AG04450 (cell line): ENCODE measurements at regions not wholly inside any gene's neighbourhood (a gene's known extent, or its start where the extent isn't known, plus 50 kb on each side); places are given as distances from the start of the nearest gene placed in this dataset.

Experiments used
- CTCF ChIA-PET: fragments of 300-600, 350-600 bp; formaldehyde crosslinking; extraction: SDS; loops from one replicate; lab custom pipeline; 2022; ENCODE audit warnings: antibody characterized with exemption, inconsistent platforms; lab: Charles Lee
- POLR2A ChIA-PET: fragments of 350-600 bp; formaldehyde crosslinking; extraction: SDS; loops from one replicate; lab custom pipeline; 2021; ENCODE audit warnings: antibody characterized with exemption, inconsistent platforms; lab: Yijun Ruan, JAX
- DNase-seq: peaks from one replicate; pipeline ENCODE4 v3.0.0-alpha.2; 2011; ENCODE audit warnings: low read depth, low spot score
- H3K27ac ChIP-seq: one replicate; pipeline ENCODE4 v1.5.1; 2012; ENCODE audit warnings: low read depth, low read length, control low read depth
- H3K27me3 ChIP-seq: one replicate; pipeline ENCODE4 v1.6.0; 2012; ENCODE audit warnings: low read length; ENCODE audit not compliant: control insufficient read depth, insufficient read depth
- H3K4me3 ChIP-seq: 2 replicates; pipeline ENCODE4 v1.5.1; 2011; ENCODE audit warnings: mild to moderate bottlenecking, low read depth, low read length, control low read depth
- H3K9me3 ChIP-seq: 2 replicates; pipeline ENCODE4 v1.5.1; 2012; ENCODE audit warnings: low read length; ENCODE audit not compliant: control insufficient read depth, insufficient read depth
- TF ChIP-seq, protein P1 (sequence below): IDR thresholded peaks from 2 replicates; pipeline ENCODE4 v1.5.1; 2011; ENCODE audit warnings: low read depth, low read length, control low read depth, inconsistent platforms

DNA sequence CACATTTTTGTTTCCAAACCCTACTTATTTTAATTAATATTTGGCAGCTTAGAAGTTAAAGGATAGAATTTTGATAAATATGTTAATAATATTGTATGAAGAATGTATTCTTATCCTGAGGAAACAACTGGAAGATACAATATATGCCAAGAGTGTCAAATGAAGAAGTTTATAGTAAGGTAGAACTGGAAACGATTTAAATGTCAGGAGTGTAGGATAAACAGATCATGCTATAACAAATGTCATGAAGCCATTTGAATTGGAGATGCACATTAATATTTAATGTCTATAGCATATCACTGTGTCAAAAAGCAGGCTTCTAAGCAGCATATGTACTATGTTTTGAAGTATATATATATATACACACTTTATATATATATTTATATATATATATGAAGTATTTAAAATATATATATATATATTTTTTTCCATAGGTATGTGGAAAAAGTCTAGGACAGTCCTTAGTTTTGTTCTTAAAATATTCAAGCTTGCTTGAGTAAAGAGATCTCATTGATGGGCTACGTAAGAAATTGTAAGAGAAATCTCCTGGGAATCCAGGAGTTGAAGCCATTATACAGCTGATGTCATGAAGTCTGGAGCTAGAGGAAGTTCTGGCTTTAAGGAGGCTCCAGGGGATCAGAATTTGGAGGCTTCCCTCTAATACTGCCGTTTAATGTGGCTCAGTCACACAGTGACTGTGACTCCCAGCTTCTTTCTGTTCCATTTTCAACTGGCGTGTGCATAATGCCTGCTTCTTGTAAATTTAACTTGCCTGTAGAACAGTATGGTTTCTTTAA is 79.9 kb upstream of the MYCBP2 start:
- TF ChIP-seq, protein P1, sequence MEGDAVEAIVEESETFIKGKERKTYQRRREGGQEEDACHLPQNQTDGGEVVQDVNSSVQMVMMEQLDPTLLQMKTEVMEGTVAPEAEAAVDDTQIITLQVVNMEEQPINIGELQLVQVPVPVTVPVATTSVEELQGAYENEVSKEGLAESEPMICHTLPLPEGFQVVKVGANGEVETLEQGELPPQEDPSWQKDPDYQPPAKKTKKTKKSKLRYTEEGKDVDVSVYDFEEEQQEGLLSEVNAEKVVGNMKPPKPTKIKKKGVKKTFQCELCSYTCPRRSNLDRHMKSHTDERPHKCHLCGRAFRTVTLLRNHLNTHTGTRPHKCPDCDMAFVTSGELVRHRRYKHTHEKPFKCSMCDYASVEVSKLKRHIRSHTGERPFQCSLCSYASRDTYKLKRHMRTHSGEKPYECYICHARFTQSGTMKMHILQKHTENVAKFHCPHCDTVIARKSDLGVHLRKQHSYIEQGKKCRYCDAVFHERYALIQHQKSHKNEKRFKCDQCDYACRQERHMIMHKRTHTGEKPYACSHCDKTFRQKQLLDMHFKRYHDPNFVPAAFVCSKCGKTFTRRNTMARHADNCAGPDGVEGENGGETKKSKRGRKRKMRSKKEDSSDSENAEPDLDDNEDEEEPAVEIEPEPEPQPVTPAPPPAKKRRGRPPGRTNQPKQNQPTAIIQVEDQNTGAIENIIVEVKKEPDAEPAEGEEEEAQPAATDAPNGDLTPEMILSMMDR = no peak
- Histone ChIP-seq H3K27ac (no peak overlapping the region), H3K27me3 (no peaks in the 10 kb centered on the region), H3K9me3 (no peaks in the 10 kb centered on the region), H3K4me3 (no peak overlapping the region)
- DNase-seq = no peak
- POLR2A ChIA-PET = no interaction called here
- CTCF ChIA-PET = no interaction called here

DNA sequence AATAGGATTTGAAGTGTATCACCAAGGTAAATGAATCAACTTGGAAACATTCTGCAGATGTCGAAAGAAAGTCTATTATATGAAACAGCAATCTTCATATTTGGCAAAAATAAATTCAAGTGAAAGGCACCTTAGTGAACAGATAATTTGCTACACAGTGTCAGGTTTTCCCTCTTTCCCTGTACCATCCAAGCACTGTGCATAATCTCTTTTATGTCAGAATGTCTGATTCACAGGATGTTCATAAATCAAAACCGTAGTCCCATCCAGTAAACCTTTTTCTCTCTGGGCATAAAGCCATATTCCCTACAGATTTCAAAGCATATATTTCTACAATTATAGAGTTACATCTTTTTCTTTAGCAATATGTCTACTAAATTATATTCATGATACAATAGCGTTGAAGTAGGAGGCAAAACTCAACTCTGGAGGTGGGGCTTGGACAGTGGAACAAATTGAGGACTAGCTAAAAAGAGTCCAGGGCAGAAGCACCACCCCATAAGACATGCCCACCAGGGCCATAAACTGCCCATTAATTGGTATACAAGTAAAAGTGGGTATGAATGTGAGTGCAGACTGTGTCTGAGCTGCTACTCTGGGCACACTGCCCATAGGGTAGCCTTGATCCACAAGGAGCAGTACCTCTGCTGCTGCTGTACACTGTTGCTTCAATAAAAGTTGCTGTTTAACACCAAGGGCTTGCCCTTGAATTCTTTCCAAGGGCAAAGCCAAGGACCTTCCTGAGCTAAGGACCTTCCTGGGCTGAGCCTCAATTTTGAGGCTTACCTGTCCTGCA is 72.1 kb upstream of the MYCBP2 start:
- no peaks in the 10 kb centered on the region for H3K9me3 ChIP-seq
- CTCF ChIA-PET = interaction anchor here (2.0 kb wide), 1 partner anchor 80 kb away, joined by 10 read pairs; no protein-coding TSS in a partner anchor
- no peaks in the 10 kb centered on the region for H3K27me3 ChIP-seq
- H3K27ac ChIP-seq = no peak overlapping the region
- H3K4me3 ChIP-seq = no peak overlapping the region
- POLR2A ChIA-PET = no interaction called here
- no peak for DNase-seq
- TF ChIP-seq, protein P1 = no peak

DNA sequence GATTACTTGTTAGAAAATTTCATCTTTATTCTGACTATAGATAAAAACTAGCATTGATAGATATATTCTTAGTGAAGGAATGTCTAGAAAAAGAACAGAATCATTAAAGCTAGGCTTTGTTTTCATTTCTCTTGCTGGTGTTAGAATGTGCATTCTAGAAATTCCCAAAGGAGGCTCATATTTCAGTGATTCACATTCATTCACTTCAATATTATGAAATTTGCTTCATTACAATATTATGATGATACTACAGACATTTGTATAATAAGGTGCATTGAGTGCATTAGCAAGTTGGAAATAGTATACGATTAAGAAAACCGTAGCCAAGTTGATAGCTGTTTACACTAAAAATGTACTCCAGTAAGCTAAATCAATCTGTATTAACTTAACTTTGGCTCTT is 70.7 kb upstream of the MYCBP2 start:
- Histone ChIP-seq H3K27ac (no peak overlapping the region), H3K4me3 (no peak overlapping the region), H3K9me3 (no peaks in the 10 kb centered on the region), H3K27me3 (no peaks in the 10 kb centered on the region)
- TF ChIP-seq, protein P1 = no peak
- ChIA-PET CTCF (interaction anchor here (2.0 kb wide), 1 partner anchor 81 kb away, joined by 10 read pairs; no protein-coding TSS in a partner anchor), POLR2A (no interaction called here)
- DNase-seq = no peak

DNA sequence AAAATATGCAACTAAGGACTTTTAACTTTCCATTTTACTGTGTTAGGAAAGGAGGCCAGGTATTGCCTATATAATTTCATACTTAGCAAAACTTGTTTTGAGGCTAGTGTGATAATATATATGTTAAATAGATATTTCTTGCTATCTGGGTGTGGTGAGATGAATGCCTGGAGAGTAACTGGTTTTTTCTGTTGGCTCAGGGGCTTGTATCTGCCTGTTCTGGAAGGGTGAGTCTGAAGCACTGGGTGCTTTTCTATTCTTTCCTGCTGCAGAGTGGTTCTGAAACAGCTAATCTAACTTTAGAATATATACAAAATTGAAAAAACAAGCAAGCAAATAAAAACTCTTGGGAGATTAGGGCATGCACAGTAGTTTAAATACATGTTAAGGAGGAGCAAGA is 64.6 kb upstream of the MYCBP2 start:
- peaks cover 5% of the 10 kb centered on the region for H3K27me3 ChIP-seq
- no peaks in the 10 kb centered on the region for H3K9me3 ChIP-seq
- H3K4me3 ChIP-seq = no peak overlapping the region
- TF ChIP-seq, protein P1 = no peak
- ChIA-PET POLR2A (no interaction called here), CTCF (no interaction called here)
- no peak overlapping the region for H3K27ac ChIP-seq
- DNase-seq = no peak

DNA sequence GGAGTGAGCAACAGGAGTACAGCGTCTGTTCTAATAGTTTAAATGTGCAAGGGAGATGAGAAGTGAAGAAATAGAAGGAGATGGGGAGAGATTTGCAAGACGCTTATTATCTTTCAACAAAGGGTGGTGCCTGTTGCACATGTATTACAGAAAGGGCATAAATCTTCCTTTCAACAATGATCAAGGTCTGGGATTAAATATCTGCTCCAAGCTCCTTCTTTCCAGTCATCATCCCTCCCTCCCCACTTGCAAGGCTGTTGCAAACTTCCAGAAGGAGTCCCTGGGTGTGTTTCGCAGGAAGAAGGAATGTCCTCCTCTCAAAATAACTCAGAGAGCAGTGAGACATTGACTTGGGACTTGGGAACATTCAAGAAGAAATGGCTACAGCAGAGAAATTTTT is 63.5 kb upstream of the MYCBP2 start:
- no peaks in the 10 kb centered on the region for H3K9me3 ChIP-seq
- TF ChIP-seq, protein P1 = no peak
- H3K27ac ChIP-seq = no peak overlapping the region
- peaks cover 5% of the 10 kb centered on the region for H3K27me3 ChIP-seq
- POLR2A ChIA-PET = no interaction called here
- CTCF ChIA-PET = no interaction called here
- no peak for DNase-seq
- H3K4me3 ChIP-seq = no peak overlapping the region
